Fibroblast of lung (primary cell): ENCODE measurements at regions not wholly inside any gene's neighbourhood (a gene's known extent, or its start where the extent isn't known, plus 50 kb on each side); places are given as distances from the start of the nearest gene placed in this dataset.

Experiments used
- CTCF ChIP-seq, 2 donors: IDR thresholded peaks in 1 of 2; conservative IDR thresholded peaks in 1 of 2; 1 replicate in 1 of 2; 2 replicates in 1 of 2; pipeline ENCODE4 v1.5.1; 2011 to 2012; ENCODE audit warnings: low read length in 2 of 2, control low read depth in 1 of 2, inconsistent platforms in 1 of 2, low read depth in 1 of 2, mild to moderate bottlenecking in 1 of 2
- EZH2 ChIP-seq: IDR thresholded peaks from 2 replicates; pipeline ENCODE4 v1.5.1; 2012; ENCODE audit warnings: low read length, control low read depth, mild to moderate bottlenecking; ENCODE audit errors: missing control alignments

GRCh38 chr2:194550702-194551101 is 1106.3 kb upstream of the SLC39A10 start:
- TF ChIP-seq CTCF (conservative IDR thresholded peaks at IDR 0.05 in 1 of 2, IDR thresholded peaks at IDR 0.05 in 1 of 2; ENCODE audit: low read depth in 1 of 2, low read length in 2 of 2) (no peak), EZH2 (no peak)
